Ishikawa (cell line): ENCODE measurements at regions not wholly inside any gene's neighbourhood (a gene's known extent, or its start where the extent isn't known, plus 50 kb on each side); places are given as distances from the start of the nearest gene placed in this dataset.

Experiments used
- CEBPB ChIP-seq: IDR thresholded peaks from 2 replicates; pipeline ENCODE4 v1.6.1; 2012
- CREB1 ChIP-seq: IDR thresholded peaks from 2 replicates; pipeline ENCODE4 v1.6.1; 2012; ENCODE audit warnings: low read depth
- EGR1 ChIP-seq: IDR thresholded peaks from 2 replicates; pipeline ENCODE4 v1.6.1; 2012
- EP300 ChIP-seq: IDR thresholded peaks from 2 replicates; pipeline ENCODE4 v1.6.1; 2012; ENCODE audit warnings: borderline replicate concordance
- FOXM1 ChIP-seq: IDR thresholded peaks from 2 replicates; pipeline ENCODE4 v1.6.1; 2012; ENCODE audit warnings: low read depth, borderline replicate concordance
- MAX ChIP-seq: IDR thresholded peaks from 2 replicates; pipeline ENCODE4 v1.6.1; 2012
- RAD21 ChIP-seq: IDR thresholded peaks from 2 replicates; pipeline ENCODE4 v1.6.1; 2012; ENCODE audit warnings: low read depth
- REST ChIP-seq: IDR thresholded peaks from 2 replicates; pipeline ENCODE4 v1.6.1; 2012; ENCODE audit warnings: low read depth, mild to moderate bottlenecking
- TAF1 ChIP-seq: IDR thresholded peaks from 2 replicates; pipeline ENCODE4 v1.6.1; 2012; ENCODE audit warnings: low read depth, mild to moderate bottlenecking
- TCF12 ChIP-seq: IDR thresholded peaks from 2 replicates; pipeline ENCODE4 v1.6.1; 2012; ENCODE audit warnings: low read depth
- TEAD4 ChIP-seq: IDR thresholded peaks from 2 replicates; pipeline ENCODE4 v1.6.1; 2012
- USF1 ChIP-seq: IDR thresholded peaks from 2 replicates; pipeline ENCODE4 v1.6.1; 2012
- YY1 ChIP-seq: IDR thresholded peaks from 2 replicates; pipeline ENCODE4 v1.6.1; 2012; ENCODE audit warnings: low read depth
- ZBTB7A ChIP-seq: IDR thresholded peaks from 2 replicates; pipeline ENCODE4 v1.6.1; 2012; ENCODE audit warnings: low read depth

- no peak for TF ChIP-seq EGR1
- TF ChIP-seq REST = no peak
- no peak for TF ChIP-seq CEBPB
- TF ChIP-seq EP300 = no peak
- no peak for TF ChIP-seq MAX
- no peak for TF ChIP-seq USF1
- no peak for TF ChIP-seq ZBTB7A
- no peak for TF ChIP-seq YY1
- no peak for TF ChIP-seq TEAD4
- TF ChIP-seq TAF1 = no peak
- no peak for TF ChIP-seq FOXM1
- TF ChIP-seq RAD21 = no peak
- TF ChIP-seq CREB1 = no peak
- TF ChIP-seq TCF12 = no peak
Measured at GRCh38 chr3:94420931-94421330, 358.1 kb downstream of the NSUN3 start.
